ENCODE measurements at regions not wholly inside any gene's neighbourhood (a gene's known extent, or its start where the extent isn't known, plus 50 kb on each side); places are given as distances from the start of the nearest gene placed in this dataset.
"Not testable (repeated sequence)": the region's sequence is repeated elsewhere in the genome, so short reads cannot be mapped to it uniquely, and the experiment has no call there.

- not testable (repeated sequence) for DNase-seq
These were observed 470.2 kb downstream of the RPIA start for GRCh38 chr2:89161626-89162025.

- DNase-seq, result not testable (repeated sequence)
These were observed 479.2 kb downstream of the RPIA start for GRCh38 chr2:89170506-89171173.

- not testable (repeated sequence) for DNase-seq
These were observed 479.7 kb downstream of the RPIA start for GRCh38 chr2:89171174-89171519.

GRCh38 chr2:89177004-89177403 is 485.5 kb downstream of the RPIA start:
- not testable (repeated sequence) for DNase-seq

- not testable (repeated sequence) for DNase-seq
These were observed 490.7 kb downstream of the RPIA start for GRCh38 chr2:89182221-89182620.

GRCh38 chr2:89184746-89185145 is 493.3 kb downstream of the RPIA start:
- not testable (repeated sequence) for DNase-seq

GRCh38 chr2:89195636-89196251 is 504.3 kb downstream of the RPIA start:
- DNase-seq, result not testable (repeated sequence)

- DNase-seq, result not testable (repeated sequence)
These were observed 505.2 kb downstream of the RPIA start for GRCh38 chr2:89196719-89197118.

GRCh38 chr2:89198026-89198425 is 506.6 kb downstream of the RPIA start:
- not testable (repeated sequence) for DNase-seq

GRCh38 chr2:89199453-89200246 is 508.2 kb downstream of the RPIA start:
- not testable (repeated sequence) for DNase-seq

GRCh38 chr2:89200247-89200527 is 508.7 kb downstream of the RPIA start:
- DNase-seq, result peak; percentile 6

GRCh38 chr2:89202518-89202917 is 511.0 kb downstream of the RPIA start:
- not testable (repeated sequence) for DNase-seq

- DNase-seq, result peak; percentile 53
These were observed 513.7 kb downstream of the RPIA start for GRCh38 chr2:89205153-89205552.

- DNase-seq, result peak; percentile 77
These were observed 516.9 kb downstream of the RPIA start for GRCh38 chr2:89208144-89208932.

GRCh38 chr2:89213151-89213550 is 521.7 kb downstream of the RPIA start:
- DNase-seq, result not testable (repeated sequence)

GRCh38 chr2:89213811-89214210 is 522.3 kb downstream of the RPIA start:
- DNase-seq, result not testable (repeated sequence)

- DNase-seq, result not testable (repeated sequence)
These were observed 530.0 kb downstream of the RPIA start for GRCh38 chr2:89221474-89221873.

GRCh38 chr2:89222063-89222732 is 530.7 kb downstream of the RPIA start:
- not testable (repeated sequence) for DNase-seq

- not testable (repeated sequence) for DNase-seq
These were observed 533.3 kb downstream of the RPIA start for GRCh38 chr2:89224803-89225202.

- not testable (repeated sequence) for DNase-seq
These were observed 538.5 kb downstream of the RPIA start for GRCh38 chr2:89229979-89230378.

- DNase-seq, result not testable (repeated sequence)
These were observed 539.8 kb downstream of the RPIA start for GRCh38 chr2:89231241-89231640.

GRCh38 chr2:89233931-89234330 is 542.5 kb downstream of the RPIA start:
- not testable (repeated sequence) for DNase-seq
